ENCODE measurements at regions not wholly inside any gene's neighbourhood (a gene's known extent, or its start where the extent isn't known, plus 50 kb on each side); places are given as distances from the start of the nearest gene placed in this dataset.

- WGBS (ENCODE audit: insufficient coverage, insufficient replicate concordance, low lambda C conversion rate, missing lambda C conversion rate), result 0% methylated on average over 1 of the region's 1 CpG
- RAD21 ChIA-PET (ENCODE audit: unreplicated experiment), result no interaction called here
- FAIRE-seq (no peak), DNase-seq (ENCODE audit: low read depth, low spot score) (no peak), ATAC-seq (no peak)
- no TSS peak for BruUV-seq (replicated peaks)
- POLR2A ChIA-PET, result no interaction called here
- intact Hi-C loops (cut with micrococcal nuclease; ENCODE audit: unreplicated experiment), result no loop called here
- H3K36me3 ChIP-seq (ENCODE audit: control insufficient read depth in 2 of 2, insufficient read depth in 2 of 2, low read length in 1 of 2), result no peaks in the 10 kb centered on the region
- SMC1A ChIA-PET (ENCODE audit: uncharacterized antibody, unreplicated experiment), result no interaction called here
- no peaks in the 10 kb centered on the region for H3K4me1 ChIP-seq (ENCODE audit: control insufficient read depth, insufficient read depth, low read length)
- H3K9ac ChIP-seq (ENCODE audit: control insufficient read depth, insufficient read depth, low read length), result no peak overlapping the region
- in situ Hi-C loops (cut with MboI), result no loop called here
- H2AFZ ChIP-seq (ENCODE audit: control insufficient read depth, low read depth, low read length), result no peak overlapping the region
- TF ChIP-seq NFYA (IDR thresholded peaks at IDR 0.05; ENCODE audit: borderline replicate concordance, low read depth, low read length) (no peak), WRNIP1 (IDR thresholded peaks at IDR 0.05; ENCODE audit: borderline replicate concordance, low read depth, low read length) (no peak), BRCA1 (IDR thresholded peaks at IDR 0.05; ENCODE audit: low read depth, low read length) (no peak), IRF3 (IDR thresholded peaks at IDR 0.05) (no peak), SUPT20H (IDR thresholded peaks at IDR 0.05; ENCODE audit: borderline replicate concordance, control insufficient read depth, low read depth, low read length) (no peak), SMC3 (IDR thresholded peaks at IDR 0.05; ENCODE audit: borderline replicate concordance, low read length) (no peak), KAT2A (conservative IDR thresholded peaks at IDR 0.05; ENCODE audit: control insufficient read depth, low read depth, low read length) (no peak), RELA (IDR thresholded peaks at IDR 0.05; ENCODE audit: borderline replicate concordance, partially characterized antibody) (no peak), BHLHE40 (IDR thresholded peaks at IDR 0.05; ENCODE audit: borderline replicate concordance in 1 of 2, low read depth in 2 of 2, low read length in 1 of 2) (no peak)
- TF ChIP-seq, protein P1, sequence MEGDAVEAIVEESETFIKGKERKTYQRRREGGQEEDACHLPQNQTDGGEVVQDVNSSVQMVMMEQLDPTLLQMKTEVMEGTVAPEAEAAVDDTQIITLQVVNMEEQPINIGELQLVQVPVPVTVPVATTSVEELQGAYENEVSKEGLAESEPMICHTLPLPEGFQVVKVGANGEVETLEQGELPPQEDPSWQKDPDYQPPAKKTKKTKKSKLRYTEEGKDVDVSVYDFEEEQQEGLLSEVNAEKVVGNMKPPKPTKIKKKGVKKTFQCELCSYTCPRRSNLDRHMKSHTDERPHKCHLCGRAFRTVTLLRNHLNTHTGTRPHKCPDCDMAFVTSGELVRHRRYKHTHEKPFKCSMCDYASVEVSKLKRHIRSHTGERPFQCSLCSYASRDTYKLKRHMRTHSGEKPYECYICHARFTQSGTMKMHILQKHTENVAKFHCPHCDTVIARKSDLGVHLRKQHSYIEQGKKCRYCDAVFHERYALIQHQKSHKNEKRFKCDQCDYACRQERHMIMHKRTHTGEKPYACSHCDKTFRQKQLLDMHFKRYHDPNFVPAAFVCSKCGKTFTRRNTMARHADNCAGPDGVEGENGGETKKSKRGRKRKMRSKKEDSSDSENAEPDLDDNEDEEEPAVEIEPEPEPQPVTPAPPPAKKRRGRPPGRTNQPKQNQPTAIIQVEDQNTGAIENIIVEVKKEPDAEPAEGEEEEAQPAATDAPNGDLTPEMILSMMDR (IDR thresholded peaks at IDR 0.05 in 2 of 3, conservative IDR thresholded peaks at IDR 0.05 in 1 of 3; ENCODE audit: control insufficient read depth in 2 of 3, extremely low read depth in 1 of 3, insufficient read depth in 1 of 3, low read depth in 3 of 3, low read length in 3 of 3), result no peak
- TF ChIP-seq, protein P2, sequence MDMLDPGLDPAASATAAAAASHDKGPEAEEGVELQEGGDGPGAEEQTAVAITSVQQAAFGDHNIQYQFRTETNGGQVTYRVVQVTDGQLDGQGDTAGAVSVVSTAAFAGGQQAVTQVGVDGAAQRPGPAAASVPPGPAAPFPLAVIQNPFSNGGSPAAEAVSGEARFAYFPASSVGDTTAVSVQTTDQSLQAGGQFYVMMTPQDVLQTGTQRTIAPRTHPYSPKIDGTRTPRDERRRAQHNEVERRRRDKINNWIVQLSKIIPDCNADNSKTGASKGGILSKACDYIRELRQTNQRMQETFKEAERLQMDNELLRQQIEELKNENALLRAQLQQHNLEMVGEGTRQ (IDR thresholded peaks at IDR 0.05; ENCODE audit: borderline replicate concordance, low read depth, low read length), result no peak
- H3K27ac ChIP-seq (ENCODE audit: control insufficient read depth, insufficient read depth), result no peak overlapping the region
- H3K4me3 ChIP-seq, result no peak overlapping the region
- H3K9me3 ChIP-seq (replicated peaks; ENCODE audit: control insufficient read depth, insufficient read depth, low read length), result no peaks in the 10 kb centered on the region; the same call in 2 of the 3 replicates
- H3K79me2 ChIP-seq (ENCODE audit: control insufficient read depth, insufficient read depth, low read length), result no peaks in the 10 kb centered on the region
- CTCF ChIA-PET, result no interaction called here
- H3K4me2 ChIP-seq (ENCODE audit: control insufficient read depth, insufficient read depth), result no peak overlapping the region
- no peaks in the 10 kb centered on the region for H4K20me1 ChIP-seq (ENCODE audit: control insufficient read depth, insufficient read depth)
- H3K27me3 ChIP-seq (replicated peaks in 1 of 2; ENCODE audit: control insufficient read depth in 2 of 2, insufficient read depth in 2 of 2, low read length in 1 of 2), result no peaks in the 10 kb centered on the region
These were observed 72.3 kb downstream of the GP2 start for GRCh38 chr16:20255002-20255401.

All from GM12878 (cell line).